Lower leg skin (tissue), 4 donors: ENCODE measurements at regions not wholly inside any gene's neighbourhood (a gene's known extent, or its start where the extent isn't known, plus 50 kb on each side); places are given as distances from the start of the nearest gene placed in this dataset.

ENCODE experiments used
- DNase-seq, 2 donors: peaks; one replicate each; pipeline ENCODE4 v3.0.0-alpha.2; 2019; ENCODE audit warnings: low spot score in 2 of 2
- H3K4me3 ChIP-seq: fragments of 200-600 bp; sonication (generic); 2 replicates; pipeline ENCODE4 v1.5.1; 2017; ENCODE audit warnings: mild to moderate bottlenecking, low read depth; ENCODE audit not compliant: poor library complexity, severe bottlenecking
- POLR2A ChIP-seq, 2 donors: fragments of 450-650 bp; IDR thresholded peaks; one replicate each; pipeline ENCODE4 v1.6.1; 2016 to 2017; ENCODE audit warnings: antibody characterized with exemption in 2 of 2, mild to moderate bottlenecking in 1 of 2, moderate library complexity in 1 of 2
- WGBS, 2 donors: methylation state at CpG; one replicate each; pipeline ENCODE4 v1.1.5; 2018; 5-methylcytosine and 5-hydroxymethylcytosine counted together
- intact Hi-C: fragments of 100-400 bp; cut with DNase I; formaldehyde crosslinking; loops from one replicate; pipeline ENCODE4 v1.15.0; 2023; ENCODE audit warnings: low total_unique reads
- TF ChIP-seq, protein P1 (sequence below), 3 donors: fragments of 450-650 bp; IDR thresholded peaks; one replicate each; pipeline ENCODE4 v1.5.1; 2016; ENCODE audit warnings: antibody characterized with exemption in 3 of 3, mild to moderate bottlenecking in 3 of 3, moderate library complexity in 2 of 3

DNA sequence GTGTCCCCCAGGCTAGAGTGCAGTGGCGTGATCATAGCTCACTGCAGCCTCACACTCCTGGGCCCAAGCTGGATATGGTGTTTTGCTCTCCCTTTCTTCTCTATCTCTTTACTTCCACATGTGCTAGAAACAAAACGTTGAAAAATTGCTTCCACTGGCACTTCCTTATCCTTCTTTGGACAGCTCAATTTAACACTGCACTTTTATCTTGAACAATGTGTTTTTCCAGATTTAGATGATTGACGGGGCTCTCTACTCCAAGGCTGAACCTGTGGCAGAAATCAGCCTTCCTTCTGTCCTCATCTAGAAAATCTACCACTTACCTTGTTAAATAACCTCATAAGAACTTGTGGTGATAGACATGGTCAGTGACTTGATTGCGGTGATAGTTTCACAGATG lies 165.1 kb downstream of the DAD1 start:
- no peak for DNase-seq
- 69 to 75% methylated on average over 4 of the region's 4 CpGs for WGBS, 2 donors
- H3K4me3 ChIP-seq = no peak overlapping the region
- TF ChIP-seq POLR2A (IDR thresholded peaks at IDR 0.05) = no peak
- TF ChIP-seq, protein P1, sequence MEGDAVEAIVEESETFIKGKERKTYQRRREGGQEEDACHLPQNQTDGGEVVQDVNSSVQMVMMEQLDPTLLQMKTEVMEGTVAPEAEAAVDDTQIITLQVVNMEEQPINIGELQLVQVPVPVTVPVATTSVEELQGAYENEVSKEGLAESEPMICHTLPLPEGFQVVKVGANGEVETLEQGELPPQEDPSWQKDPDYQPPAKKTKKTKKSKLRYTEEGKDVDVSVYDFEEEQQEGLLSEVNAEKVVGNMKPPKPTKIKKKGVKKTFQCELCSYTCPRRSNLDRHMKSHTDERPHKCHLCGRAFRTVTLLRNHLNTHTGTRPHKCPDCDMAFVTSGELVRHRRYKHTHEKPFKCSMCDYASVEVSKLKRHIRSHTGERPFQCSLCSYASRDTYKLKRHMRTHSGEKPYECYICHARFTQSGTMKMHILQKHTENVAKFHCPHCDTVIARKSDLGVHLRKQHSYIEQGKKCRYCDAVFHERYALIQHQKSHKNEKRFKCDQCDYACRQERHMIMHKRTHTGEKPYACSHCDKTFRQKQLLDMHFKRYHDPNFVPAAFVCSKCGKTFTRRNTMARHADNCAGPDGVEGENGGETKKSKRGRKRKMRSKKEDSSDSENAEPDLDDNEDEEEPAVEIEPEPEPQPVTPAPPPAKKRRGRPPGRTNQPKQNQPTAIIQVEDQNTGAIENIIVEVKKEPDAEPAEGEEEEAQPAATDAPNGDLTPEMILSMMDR (IDR thresholded peaks at IDR 0.05) = no peak
- intact Hi-C loops = no loop called here

DNA sequence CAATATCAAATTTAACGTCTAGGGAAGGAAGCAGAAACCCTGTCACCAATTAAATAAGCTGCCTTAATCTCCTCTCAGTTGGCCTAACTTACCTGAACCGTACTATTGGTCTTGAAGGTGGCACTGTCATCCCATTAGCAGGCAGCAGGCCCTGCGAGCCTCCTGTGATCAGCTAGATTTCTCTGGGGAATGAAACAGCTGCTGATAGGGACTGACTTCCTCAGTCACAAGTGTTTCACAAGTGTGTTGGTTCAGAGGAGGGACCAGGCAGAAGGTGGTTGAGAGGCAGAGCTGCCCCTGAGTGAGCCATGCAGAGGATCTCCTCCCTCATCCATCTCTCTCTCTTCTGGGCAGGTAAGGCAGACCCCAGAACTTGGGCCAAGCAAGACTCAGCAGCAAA lies 166.8 kb downstream of the DAD1 start:
- WGBS, 2 donors = 67 to 85% methylated on average over 3 of the region's 3 CpGs
- DNase-seq = no peak
- H3K4me3 ChIP-seq = no peak overlapping the region
- intact Hi-C loops = no loop called here
- TF ChIP-seq, protein P1 (IDR thresholded peaks at IDR 0.05) = no peak
- no peak for TF ChIP-seq POLR2A (IDR thresholded peaks at IDR 0.05)

DNA sequence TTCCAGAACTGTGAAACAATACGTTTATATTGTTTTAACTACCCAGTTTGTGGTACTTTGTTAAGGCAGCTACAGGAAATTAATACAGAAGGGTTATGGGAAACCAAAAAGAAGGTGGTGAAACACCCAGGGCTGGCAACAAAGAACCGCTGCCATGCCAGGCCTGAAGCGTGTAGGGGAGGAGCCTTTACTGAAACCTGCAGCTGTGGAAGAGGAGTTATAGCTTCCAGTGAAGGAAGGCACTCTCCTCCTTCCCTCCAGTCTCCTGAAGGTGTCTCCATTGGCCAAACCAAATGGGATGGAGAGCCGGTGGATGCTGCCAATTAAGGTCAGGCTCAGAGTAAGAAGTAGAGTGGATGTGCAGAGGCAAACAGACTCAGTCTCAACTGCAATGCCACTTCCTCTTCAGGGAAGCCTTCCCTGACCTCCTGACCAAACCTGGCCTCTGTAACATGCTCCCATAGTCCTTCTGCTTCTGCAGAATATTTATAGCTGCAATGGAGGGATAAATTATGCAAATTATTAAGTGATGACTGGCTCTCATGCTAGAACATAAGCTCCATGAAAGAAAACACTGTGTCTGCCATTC lies 168.3 kb downstream of the DAD1 start:
- TF ChIP-seq, protein P1 (IDR thresholded peaks at IDR 0.05) = no peak
- 44 to 63% methylated on average over 4 of the region's 4 CpGs for WGBS, 2 donors
- DNase-seq = no peak
- no peak overlapping the region for H3K4me3 ChIP-seq
- intact Hi-C loops = no loop called here

DNA sequence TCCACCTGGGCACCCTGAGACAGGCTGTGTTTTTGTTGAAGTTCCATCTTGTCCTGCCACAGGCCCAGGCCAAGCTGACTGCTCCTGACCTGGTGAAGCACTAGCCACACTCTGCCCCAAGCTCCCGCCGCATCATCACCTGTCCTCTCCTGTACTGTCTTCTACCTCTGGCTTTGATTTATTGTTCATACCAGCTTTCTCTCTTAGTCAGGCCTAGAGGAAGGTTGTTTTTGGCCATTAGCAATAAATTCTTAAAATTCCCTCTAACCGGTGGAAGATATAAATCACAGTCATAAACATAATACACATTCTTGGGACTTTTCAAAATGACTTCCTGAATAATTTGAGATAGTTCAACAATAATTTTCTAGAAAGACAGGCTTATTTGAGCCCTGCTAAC lies 169.4 kb downstream of the DAD1 start:
- 68 to 71% methylated on average over 3 of the region's 3 CpGs for WGBS, 2 donors
- H3K4me3 ChIP-seq = no peak overlapping the region
- TF ChIP-seq, protein P1 (IDR thresholded peaks at IDR 0.05) = no peak
- no peak for TF ChIP-seq POLR2A (IDR thresholded peaks at IDR 0.05)
- no peak for DNase-seq
- intact Hi-C loops = no loop called here

DNA sequence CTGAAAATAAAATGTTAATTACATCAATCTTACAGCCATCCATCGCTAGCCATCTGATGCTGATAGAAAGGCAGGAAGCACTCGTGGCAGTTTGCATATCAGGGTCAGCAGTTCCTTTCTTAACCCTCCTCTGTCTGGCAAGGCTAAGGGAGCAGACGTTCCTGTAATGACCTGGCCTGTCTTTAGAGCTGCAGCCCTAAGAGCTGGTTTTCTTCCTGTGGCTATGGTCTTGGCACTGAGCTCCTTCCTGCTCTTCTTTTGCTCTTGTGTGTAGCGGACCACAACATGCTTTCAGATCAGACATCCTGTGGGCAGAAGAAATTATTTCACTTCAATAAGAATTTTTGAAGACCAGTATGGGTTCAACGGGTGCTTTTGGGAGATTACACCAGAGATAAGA lies 170.4 kb downstream of the DAD1 start:
- no peak overlapping the region for H3K4me3 ChIP-seq
- 59 to 61% methylated on average over 5 of the region's 5 CpGs for WGBS, 2 donors
- TF ChIP-seq POLR2A (IDR thresholded peaks at IDR 0.05) = no peak
- TF ChIP-seq, protein P1 (IDR thresholded peaks at IDR 0.05) = no peak
- DNase-seq = no peak
- intact Hi-C loops = no loop called here

DNA sequence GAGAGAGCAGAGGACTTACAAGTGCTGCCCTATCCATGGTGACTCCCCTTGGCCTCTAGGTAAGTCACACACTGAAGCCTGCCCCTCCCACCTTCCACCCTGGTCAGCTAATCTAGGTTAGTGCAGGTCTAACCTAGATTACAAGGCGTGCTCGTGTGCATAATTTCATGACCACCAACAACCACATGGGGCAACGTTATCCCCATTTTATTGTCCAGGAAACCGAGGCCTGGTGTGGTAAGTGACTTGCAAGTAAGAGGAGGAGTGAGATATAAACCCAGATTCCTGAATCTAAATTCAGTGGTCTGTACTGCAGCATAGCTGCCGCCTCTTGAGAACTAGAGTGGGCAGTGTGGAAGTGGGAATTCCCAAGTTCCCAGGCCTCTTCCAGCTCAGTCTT lies 171.1 kb downstream of the DAD1 start:
- TF ChIP-seq, protein P1 (IDR thresholded peaks at IDR 0.05) = no peak
- TF ChIP-seq POLR2A (IDR thresholded peaks at IDR 0.05) = no peak
- WGBS, 2 donors = 88 to 94% methylated on average over 5 of the region's 5 CpGs
- no peak overlapping the region for H3K4me3 ChIP-seq
- DNase-seq = no peak
- intact Hi-C loops = no loop called here
